ENCODE measurements at regions not wholly inside any gene's neighbourhood (a gene's known extent, or its start where the extent isn't known, plus 50 kb on each side); places are given as distances from the start of the nearest gene placed in this dataset.
A peak's percentile ranks its signal among the peaks of the same experiment; 100 is the strongest.

DNA sequence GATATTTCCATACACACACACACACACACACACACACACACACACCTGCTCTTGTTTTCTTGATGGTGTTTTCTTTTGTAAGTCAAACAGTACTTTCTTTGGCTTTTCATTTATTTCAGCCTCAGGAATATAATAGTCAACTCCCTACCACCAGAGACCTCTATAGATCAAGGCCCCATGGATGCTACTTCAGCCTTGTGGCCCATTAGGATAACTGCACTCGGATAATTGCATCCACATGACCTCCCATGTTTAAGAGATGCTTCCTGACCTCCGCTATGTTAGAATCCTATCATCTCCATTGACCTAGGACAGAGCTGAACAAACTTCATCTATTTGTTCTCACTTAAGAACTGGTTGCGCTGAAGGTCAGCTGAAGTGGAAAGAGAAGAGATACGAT lies 1094.0 kb upstream of the B3GALT2 start:
- DNase-seq (ENCODE audit: low read depth, low spot score): no peak
- no peak overlapping the region for H3K4me3 ChIP-seq (ENCODE audit: low read length)

DNA sequence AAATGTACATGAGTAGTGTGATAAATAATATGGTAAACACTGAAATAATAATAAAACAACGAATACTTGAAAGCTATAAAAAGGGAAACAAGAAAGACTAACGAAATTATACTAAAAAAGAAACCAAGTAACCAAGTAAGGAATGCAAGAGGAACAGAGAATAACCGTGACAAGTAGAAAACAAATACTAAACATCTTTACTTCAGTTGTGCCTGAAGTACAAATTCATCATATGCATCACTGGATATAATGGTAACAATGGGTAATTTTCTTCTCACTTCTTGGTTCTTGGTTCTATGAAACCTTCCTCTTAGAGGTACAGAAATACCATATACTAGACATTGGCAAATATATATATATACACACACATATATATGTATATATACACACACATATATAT lies 1093.6 kb upstream of the B3GALT2 start:
- DNase-seq (ENCODE audit: low read depth, low spot score): no peak
- no peak overlapping the region for H3K4me3 ChIP-seq (ENCODE audit: low read length)

DNA sequence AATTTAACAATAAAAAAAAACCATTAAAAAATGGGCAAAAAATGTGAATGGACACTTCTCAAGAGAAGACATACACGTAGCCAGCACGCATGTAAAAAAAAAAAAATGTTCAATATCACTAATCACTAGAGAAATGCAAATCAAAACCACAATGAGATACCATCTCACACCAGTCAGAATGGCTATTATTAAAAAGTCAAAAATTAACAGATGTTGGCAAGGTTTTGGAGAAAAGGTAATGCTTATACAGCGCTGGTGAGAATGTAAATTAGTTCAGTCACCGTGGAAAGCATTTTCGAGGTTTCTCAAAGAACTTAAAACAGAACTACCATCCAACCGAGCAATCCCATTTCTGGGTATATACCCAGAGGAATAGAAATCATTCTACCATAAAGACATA lies 1091.5 kb upstream of the B3GALT2 start:
- no peak for DNase-seq (ENCODE audit: low read depth, low spot score)
- H3K4me3 ChIP-seq (ENCODE audit: low read length): no peak overlapping the region

DNA sequence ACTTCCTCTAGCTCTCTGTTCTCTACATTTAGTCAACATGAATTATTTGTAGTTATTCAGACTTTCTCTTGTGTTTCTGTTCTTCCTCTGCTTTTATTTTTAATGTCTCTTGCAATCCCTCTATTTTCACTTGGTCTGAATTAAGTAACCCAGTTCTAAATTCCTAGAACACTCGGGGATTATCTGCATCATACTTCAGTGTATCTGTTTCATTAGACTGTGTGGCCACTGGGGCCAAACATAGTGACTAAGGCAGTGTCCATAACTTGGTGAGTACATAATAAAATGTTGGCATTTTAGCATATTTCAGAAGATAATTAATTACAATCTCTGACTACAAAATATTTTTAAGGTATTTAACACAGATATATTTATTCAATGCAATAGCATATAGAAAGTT lies 1087.2 kb upstream of the B3GALT2 start:
- H3K4me3 ChIP-seq (ENCODE audit: low read length): no peak overlapping the region
- DNase-seq (ENCODE audit: low read depth, low spot score): no peak

DNA sequence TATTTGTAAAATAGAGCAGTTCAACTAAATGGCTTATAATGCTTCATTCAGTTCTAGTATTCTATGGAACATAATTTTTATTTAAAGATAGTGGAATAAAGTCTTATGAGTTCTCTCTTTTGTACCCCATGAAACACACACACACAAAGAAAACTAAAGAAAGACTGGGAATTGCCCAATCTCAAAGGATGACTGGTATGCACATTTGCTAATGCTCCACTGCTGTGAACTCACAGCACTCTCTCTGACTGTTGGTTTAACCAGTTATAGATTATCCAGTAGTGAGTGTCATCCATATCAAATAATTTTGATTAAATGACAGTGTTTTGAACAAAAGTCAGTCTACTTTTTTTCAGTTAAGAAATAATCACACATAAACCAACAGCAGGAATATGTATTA lies 1082.4 kb upstream of the B3GALT2 start:
- no peak for DNase-seq (ENCODE audit: low read depth, low spot score)
- no peak overlapping the region for H3K4me3 ChIP-seq (ENCODE audit: low read length)

DNA sequence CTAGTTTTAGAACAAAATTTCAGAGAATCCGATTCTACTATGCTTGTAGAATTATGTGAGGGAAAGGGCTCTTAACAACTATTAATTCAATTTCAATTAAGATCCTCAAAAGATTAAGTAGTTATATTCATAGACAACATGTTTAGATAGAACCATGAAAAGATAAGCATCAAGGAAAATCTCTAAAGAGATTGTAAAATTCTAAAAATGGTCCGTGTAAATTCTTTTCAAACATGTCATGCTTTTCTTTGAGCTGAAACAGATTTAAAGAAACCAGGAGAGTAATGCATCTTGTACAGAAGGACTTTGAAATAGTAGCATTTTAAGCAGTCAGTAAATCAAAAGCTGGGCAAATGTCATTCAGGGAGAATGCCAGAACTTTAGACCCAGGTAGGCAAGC lies 1080.6 kb upstream of the B3GALT2 start:
- DNase-seq (ENCODE audit: low read depth, low spot score): no peak

DNA sequence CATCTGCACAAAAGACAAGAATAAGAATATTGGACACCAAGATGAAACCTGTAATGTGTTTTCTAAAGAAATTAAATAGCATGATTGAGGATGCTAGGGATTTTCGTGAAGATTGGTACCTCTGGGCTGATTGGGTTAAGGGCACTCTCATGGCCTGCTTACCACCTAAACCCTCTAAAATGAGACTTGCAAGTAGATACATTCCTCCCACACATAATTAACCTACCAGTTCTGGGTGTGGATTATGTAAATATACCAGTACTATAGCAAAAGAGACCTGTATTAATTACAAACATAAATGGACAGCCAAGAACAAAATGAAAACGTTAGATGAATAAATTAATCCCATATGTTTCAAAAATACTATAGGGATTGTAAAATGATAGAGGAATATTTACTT lies 1069.6 kb upstream of the B3GALT2 start:
- no peak for DNase-seq (ENCODE audit: low read depth, low spot score)
- H3K4me3 ChIP-seq (ENCODE audit: low read length): no peak overlapping the region

More for the DNA sequence above, 1080.6 kb upstream of the B3GALT2 start:
- no peak overlapping the region for H3K4me3 ChIP-seq (ENCODE audit: low read length)

DNA sequence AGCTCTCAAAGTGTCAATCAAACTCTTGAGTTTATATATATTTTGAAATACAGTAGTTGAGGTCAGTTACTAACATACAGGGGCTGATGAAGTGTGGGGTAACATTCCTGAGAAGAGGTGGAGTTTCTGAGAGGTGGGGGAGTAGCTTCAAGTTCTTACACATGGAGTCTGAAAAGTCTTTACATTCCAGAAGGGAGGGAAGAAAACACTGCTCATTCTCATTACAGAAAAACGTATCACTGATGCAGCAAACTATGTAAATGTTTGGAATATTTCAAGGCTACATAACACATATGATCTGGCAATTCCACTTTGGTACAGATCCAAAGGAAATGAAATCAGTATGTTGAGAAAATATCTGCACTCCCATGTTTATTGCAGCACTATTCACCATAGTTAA lies 1065.8 kb upstream of the B3GALT2 start:
- DNase-seq (ENCODE audit: low read depth, low spot score): no peak
- H3K4me3 ChIP-seq (ENCODE audit: low read length): no peak overlapping the region

DNA sequence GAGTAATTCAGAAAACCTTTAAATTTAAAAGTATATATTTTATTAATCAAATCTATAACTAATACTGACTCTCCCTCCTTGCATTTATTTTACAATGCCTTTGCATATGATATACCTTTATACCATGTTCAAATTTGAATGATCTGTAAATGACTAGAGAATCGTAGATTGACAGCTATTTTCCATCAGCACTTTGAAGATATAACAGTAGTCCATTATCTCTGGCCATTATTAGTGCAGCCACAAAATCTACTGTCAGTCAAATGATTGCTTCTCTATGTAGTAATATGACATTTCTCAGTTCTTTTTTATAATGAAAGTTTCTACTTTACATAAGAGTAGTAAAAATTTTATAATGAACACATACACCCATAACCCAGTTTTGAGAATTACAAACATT lies 1054.8 kb upstream of the B3GALT2 start:
- no peak overlapping the region for H3K4me3 ChIP-seq (ENCODE audit: low read length)
- no peak for DNase-seq (ENCODE audit: low read depth, low spot score)

DNA sequence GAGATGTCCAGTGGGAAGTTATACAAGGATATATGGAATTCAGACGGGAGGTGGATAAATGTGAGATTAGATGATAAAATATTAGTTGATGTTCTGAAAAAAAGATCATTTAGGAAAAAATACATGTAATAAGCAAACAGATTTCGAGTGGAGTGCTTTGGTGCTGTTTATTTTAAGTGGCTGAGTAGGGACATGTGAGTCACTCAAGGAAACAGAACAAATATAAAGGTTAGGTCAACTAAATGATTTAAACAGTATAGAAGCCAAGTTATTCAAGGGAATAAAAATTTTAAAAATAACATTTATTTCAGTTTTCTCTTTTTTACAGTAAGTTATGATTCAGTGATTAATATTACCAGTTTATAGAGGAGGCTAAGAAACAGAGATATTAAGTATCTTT lies 1046.7 kb upstream of the B3GALT2 start:
- DNase-seq (ENCODE audit: low read depth, low spot score): no peak
- H3K4me3 ChIP-seq (ENCODE audit: low read length): no peak overlapping the region

DNA sequence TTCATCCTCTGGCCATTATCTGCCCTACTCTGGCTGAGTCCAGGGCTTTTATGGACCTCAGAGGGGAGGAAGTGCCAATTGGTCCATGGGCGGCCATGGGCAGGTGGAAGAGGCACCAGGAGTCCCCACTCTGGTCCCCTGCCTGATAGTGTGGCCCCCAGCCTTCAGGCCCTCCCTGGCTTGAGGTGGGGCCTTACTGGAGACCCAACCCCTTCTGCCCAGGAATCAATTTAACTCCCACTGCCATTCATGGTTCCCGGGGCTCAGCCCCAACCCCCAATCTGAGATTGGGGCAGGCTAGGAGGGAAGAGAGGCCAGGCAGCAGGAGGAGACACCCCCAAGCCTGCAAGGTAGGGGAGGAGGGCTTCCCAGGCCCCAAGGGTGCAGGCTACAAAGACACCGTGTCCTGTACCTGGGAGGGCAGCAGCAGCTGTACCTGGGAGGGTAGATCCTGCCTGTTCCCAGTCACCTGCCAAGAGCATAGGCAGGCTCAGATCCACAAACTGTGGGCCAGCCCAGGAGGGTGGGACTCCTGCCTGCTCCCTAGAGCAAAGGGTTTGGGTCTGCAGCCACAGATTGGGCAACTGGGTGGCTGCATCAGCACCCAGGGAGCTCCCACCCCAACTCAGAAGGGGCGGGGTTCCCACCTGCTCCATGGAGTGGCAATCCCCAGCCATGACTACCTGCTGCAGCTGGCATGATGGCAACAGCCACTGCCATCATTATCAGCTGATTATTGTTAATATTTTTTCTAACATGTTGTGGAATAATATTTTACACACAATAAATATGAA lies 1044.1 kb upstream of the B3GALT2 start:
- DNase-seq (ENCODE audit: low read depth, low spot score): no peak
- H3K4me3 ChIP-seq (ENCODE audit: low read length): no peak overlapping the region

DNA sequence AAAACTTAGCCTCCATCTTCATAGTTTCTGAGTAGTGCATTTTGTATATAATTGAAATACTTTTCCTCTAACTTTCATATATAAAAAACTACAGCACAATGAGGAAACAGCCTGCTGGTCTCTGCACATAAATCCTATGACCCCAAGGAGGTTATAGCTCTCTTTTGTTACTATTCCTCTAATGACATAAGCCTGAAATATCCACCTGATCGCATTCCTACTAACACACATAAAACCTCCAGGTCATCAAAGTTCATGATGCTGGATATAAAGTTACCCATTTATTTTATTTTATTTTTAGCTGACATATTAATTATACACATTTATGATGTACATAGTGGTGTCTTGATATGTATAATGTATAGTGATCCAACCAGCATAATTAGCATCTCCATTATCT lies 1042.0 kb upstream of the B3GALT2 start:
- H3K4me3 ChIP-seq (ENCODE audit: low read length): no peak overlapping the region
- DNase-seq (ENCODE audit: low read depth, low spot score): no peak

DNA sequence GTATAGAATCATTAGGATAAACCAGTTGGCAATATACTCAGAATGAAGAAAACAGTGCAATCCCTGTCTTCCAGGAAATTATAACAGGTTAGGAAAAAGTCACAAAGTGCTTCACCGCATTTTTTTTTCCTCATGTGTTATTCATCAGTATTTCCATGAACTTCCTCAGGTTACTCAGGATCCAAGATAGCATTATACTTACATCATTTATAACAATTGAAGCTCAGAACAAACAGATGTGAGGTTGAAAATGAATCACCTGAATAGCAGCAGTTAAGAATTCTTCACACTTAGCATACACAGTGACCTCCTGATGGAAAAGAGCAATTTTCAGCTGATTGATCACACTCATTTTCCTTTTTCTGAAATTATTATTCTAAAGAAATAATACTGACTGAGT lies 1040.7 kb upstream of the B3GALT2 start:
- DNase-seq (ENCODE audit: low read depth, low spot score): no peak
- H3K4me3 ChIP-seq (ENCODE audit: low read length): no peak overlapping the region

DNA sequence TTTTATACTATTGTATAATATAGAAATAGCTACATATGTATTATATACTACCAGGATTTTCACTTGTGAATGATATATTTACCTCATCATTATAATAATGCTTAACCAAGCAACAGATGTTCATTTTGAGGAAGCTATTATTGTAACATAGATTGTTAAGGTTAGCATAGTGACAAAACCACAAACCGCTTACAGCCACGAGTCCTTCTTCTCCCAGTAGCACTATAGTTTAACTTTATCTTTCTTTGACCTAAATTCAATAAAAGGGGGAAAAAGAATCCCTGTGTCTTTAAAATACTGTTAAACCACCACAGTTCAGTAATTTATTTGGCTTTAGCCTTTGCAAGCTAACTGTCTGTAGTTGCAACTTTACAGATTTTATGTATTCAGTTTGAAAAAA lies 1039.4 kb upstream of the B3GALT2 start:
- H3K4me3 ChIP-seq (ENCODE audit: low read length): no peak overlapping the region

DNA sequence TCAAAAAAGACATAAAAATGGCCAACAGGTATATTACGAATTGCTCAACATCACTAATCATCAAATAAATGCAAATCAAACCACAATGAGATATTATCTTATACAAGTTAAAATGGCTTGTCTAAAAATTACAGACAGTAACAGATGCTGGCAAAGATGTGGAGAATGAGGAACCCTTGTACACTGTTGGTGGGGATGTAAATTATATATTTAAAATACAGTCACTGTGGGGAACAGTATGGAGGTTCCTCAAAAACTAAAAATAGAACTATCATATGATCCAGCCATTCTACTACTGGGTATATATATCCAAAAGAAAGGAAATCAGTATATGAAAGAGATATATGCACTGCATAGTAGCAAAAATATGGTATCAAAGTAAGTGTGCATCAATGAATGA lies 1037.2 kb upstream of the B3GALT2 start:
- no peak overlapping the region for H3K4me3 ChIP-seq (ENCODE audit: low read length)
- no peak for DNase-seq (ENCODE audit: low read depth, low spot score)

More for the DNA sequence above, 1039.4 kb upstream of the B3GALT2 start:
- DNase-seq (ENCODE audit: low read depth, low spot score): peak; percentile 70

DNA sequence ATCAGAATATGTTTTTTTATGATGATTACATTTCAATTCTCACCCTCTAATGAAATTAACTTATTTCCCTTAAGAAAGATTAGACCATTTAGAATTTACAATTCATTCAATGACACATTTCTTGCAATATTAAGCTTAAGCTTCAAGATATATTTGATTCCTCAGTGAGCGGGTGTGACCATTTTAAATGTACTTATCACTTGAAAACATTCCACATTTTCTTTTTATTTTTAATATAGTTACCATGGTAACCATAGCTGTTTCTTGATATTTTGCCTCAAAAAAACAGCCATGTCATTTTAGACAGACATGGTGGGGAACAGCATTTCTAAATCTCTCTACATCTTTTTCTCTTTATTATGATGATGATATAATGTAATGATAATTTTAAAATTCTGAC lies 1029.0 kb upstream of the B3GALT2 start:
- no peak overlapping the region for H3K4me3 ChIP-seq (ENCODE audit: low read length)
- DNase-seq (ENCODE audit: low read depth, low spot score): no peak

DNA sequence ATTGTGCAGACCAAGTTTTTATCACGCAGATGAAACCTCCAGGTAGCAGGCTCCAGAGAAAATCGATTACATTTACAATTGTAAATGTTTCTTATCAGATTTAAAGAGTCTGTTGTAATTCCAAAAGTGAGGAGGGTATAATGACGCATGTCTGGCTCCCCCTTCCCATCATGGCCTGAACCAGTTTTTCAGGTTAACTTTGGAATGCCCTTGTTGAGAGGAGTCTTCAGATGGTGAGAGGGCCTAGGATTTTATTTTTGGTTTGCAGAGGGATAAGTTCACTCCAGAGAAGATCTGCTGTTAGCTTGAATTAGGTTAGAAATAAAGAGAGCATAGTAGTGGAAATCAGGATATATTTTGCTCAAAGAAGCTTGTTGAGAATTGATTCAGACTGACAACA lies 1028.3 kb upstream of the B3GALT2 start:
- DNase-seq (ENCODE audit: low read depth, low spot score): no peak
- no peak overlapping the region for H3K4me3 ChIP-seq (ENCODE audit: low read length)

DNA sequence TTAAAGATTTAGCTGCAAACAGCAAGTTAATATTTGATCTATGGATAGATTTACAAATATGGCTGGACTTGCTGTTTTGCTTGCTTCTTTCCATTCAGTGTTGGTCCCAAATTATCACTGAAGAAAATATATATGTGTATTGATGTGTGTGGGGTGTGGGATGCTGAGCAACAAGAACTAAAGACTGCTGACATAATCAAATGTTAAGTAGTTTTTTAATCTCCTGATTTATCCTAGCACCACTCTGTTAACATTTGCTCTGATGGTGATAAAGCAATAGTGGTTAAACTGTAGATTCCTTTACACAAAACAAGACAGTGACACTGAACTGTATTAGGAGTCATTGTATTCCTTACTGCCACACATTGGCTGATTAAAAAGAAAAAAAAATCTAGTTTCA lies 1023.5 kb upstream of the B3GALT2 start:
- no peak for DNase-seq (ENCODE audit: low read depth, low spot score)
- no peak overlapping the region for H3K4me3 ChIP-seq (ENCODE audit: low read length)

DNA sequence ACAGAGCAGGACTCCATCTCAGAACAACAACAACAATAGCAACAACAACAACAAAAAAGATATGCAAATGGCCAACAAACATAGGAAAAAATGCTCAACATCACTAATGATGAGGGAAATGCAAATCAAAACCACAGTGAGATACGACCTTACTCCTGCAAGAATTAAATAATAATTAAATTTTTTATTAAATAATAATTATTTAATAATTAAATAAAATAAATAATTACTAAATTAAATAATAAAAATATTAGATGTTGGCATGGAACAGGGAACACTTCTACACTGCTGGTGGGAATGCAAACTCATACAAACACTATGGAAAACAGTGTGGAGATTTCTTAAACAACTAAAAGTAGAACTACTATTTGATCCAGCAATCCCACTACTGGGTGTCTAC lies 1022.3 kb upstream of the B3GALT2 start:
- H3K4me3 ChIP-seq (ENCODE audit: low read length): no peak overlapping the region
- no peak for DNase-seq (ENCODE audit: low read depth, low spot score)

DNA sequence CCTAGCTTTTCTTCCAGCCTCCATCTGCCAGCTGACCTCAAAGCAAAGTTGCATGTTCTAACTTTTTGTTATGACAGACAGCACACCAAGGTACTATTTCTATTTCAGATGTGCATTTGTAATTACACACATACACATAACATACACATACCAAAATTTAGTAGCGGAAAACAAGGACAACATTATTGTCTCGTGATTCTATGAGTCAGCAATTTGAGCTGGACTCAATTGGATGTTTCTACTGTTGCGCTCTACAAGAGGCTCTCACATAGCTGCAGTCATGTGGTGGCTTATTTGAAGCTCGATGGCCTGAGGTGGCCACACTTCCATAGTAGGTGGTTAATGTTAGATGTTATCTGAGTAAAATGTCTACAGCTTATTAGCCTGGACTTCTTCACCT lies 1010.1 kb upstream of the B3GALT2 start:
- DNase-seq (ENCODE audit: low read depth, low spot score): no peak
- no peak overlapping the region for H3K4me3 ChIP-seq (ENCODE audit: low read length)

DNA sequence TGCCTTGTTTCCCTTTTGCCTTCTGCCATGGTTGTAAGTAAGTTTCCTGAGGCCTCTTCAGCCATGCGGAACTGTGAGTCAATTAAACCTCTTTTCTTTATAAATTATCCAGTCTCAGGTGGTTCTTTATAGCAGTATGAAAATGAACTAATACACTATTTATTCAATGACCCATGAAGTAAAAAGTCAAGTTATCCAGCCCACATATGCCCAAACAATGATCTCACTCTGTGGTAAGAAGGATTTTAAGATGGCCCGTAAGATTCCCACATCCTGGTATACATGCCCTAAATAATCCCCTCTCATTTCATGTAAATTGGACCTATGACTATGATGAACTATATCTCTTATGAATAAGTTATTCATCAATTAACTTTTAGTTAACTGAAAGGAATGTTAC lies 1008.3 kb upstream of the B3GALT2 start:
- DNase-seq (ENCODE audit: low read depth, low spot score): no peak
- no peak overlapping the region for H3K4me3 ChIP-seq (ENCODE audit: low read length)

Data from Jurkat, Clone E6-1 (cell line).